EH (cell line): ENCODE measurements at regions not wholly inside any gene's neighbourhood (a gene's known extent, or its start where the extent isn't known, plus 50 kb on each side); places are given as distances from the start of the nearest gene placed in this dataset.

Experiments
- DNase-seq: peaks from one replicate; pipeline ENCODE4 v3.0.0-alpha.2; 2015; ENCODE audit warnings: low read depth

DNA sequence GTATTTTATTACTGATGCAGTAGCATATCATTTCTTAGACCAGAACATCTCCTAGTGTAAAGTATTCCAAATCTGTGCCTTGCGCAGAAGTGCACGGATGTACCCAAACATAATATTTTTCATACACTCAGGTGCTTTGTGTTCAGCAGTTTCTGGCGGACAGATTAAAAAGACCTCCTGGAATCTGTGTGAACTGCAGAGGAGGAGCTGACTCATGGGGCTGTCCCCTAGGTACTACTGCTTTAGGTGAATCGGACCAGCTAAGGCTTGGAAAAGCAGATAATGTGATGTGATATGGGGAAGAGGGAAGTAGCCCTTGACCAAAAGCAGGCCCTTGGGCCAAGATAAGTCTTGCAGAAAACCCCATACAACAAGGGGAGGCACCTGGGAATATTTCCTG lies 310.1 kb downstream of the PLK2 start:
- DNase-seq, result no peak

DNA sequence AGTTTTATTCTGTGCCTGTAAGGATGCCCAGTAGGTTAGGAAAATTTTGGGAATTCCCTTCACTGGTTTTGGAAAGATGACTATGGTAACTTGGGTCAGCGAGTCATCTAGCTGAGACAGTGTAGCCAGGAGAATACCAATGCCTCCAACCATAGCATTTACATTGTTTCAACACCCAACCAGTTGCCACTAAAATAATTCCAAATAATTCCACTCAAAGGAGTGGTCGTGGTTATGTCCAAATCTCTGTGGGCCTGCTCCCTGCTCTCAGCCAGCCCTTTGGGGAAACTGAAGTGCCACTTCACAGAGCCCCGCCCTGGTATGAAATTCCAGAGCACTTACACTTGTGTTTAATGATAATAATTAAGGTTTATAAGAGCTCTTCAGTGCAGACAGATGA lies 310.5 kb downstream of the PLK2 start:
- DNase-seq, result peak; percentile 56

DNA sequence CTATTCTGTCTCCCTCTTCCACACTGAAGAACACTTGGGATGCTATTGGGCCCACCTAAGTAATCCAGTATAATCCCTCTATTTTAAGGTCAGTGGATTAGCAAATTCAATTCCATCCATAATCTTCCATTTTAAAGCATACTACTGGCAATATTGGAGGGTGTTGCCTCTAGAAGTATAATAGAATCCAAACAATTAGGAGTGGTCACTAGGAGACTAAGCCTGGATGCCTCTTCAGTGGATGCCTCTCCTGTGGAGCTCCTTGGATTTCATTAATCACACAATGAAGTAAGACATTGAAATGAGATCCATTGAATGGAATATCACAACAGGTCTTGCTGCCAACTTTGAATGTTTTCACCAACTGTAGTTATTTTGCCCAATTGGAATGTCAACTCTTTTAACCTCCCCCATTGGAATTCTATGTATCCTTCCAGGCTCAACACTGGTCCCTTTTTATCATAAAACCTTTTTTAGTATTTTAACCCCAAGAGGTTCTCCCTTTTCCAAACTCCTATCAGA lies 311.6 kb downstream of the PLK2 start:
- peak; percentile 8 for DNase-seq

DNA sequence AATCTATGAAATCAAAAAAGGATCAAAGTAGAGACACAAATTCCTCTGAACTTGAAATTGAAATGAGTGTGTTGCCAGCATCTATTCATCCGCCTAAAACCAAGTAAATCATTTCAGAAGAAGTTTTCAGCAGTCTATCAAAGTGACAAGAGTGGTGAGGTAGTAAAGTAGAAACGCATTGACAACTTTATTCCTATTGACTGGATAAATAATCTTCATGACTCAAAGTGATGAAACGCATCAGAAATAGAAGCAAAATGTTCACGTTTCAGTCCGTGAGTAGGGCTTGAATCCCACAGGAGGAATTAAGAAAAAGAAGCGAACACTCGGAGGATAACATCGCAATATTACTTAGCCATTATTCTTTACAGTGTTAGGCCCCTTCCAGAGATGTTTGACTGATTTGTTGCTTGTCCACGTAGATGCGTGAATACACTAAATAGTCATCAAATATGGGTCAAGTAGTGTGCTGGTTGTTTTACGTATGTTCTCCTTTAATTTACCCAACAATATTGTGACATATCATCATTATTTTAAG lies 314.4 kb downstream of the PLK2 start:
- no peak for DNase-seq

DNA sequence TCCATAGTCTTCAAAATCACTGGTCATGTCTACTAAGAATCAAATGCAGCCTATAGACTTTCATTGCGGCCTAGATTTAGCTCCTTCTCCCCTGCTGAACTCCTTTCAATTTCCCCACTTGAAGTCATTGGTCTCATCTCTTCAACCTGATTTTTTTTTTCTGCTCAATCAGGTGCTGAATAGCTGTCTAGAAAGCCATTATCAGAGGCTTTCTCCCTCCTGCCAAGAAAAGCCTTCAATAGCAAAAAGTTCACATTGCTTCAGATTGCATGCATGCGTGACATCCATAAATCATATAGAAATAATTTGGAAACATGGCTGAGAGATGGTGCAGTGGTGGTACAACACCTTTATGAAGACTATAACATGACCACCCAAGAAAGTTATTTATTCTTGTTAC lies 316.2 kb downstream of the PLK2 start:
- no peak for DNase-seq

DNA sequence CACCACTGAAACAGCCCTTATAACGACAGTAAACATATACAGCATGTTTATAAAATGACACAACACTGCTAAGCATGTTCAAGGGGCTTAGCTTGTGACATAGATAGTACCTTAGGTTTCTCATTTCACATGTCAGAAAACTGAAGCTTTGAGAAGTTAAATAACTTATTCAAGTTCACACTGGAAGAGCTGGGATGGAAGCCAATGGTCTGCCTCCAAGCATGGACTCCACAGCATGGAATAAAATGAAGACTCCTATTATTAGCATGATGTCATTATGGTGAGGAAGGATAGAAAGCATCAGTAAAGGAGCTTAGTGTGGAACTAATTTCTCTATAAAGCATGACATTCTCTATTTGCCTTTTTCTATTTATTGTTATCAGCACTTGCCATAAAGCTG lies 316.7 kb downstream of the PLK2 start:
- DNase-seq, result no peak

DNA sequence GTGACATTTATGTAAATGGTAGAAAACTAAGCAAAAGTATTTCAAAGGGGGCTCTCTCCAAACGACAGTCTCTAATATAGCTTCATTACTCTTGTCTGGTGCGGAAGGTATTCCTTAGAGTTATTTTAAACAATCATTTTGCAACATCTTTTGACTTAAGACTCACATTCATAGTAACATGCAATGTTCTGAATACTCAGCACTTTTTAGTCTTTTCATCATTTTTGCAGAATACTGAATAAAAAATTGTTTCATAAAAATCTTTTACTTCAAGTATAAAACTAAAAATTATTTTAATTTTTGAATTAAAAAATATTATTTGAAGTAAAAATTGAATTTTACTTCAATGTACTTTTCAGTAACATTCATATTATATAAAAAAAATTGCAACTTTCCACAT lies 321.1 kb downstream of the PLK2 start:
- no peak for DNase-seq

DNA sequence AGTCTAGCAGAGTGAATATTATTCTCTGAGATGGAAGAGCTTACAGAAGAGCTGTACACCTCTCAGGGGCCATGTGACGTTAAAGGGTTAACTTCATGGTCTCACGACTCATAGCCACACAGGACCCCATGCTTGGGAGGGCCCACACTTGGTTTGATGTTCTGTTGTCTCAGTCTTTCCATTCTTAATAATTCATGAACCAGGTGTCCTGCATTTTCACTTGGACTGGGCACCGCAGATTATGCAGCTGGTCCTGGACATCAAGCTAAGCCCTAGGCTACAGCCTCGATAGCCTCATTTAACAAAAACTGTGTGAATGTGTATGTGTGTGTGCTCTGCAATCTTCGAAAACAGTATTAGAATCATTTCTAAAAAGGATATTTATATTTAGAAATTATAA lies 323.5 kb downstream of the PLK2 start:
- DNase-seq, result no peak

DNA sequence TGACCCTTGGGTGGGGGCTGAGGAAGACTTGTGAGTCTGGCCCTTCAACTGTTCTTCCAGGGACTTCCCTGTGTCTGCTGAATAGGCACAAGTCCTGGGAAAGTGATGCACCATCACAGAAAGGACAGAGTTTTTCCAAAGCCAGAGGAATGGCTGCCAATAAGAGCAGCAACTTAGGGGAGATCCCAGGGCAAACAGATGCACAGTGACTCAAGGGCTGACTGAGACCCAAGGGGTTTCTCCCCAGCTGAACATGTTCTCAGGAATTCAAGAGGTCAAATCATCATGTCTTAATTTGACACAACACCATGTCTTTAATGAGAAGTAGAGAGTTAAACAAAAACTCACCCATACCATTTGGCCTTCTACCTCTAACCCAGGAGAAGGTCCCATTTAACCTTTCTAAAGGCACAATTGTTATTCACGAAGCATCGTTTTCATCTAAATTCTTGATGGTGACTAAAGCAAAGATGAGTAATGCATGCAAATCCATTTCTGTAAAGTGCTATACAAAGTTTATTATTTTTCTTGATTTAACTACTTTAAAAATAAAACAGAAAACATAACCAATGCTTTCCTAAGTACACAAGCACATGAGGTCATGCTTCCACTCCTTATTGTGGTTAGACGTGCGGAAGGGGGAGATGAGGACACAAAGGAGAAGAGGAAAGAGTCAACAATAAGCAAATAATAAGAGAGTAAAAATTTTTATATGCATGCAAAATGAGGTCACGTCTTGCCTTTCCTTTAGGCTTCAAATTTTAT lies 324.1 kb downstream of the PLK2 start:
- DNase-seq, result peak; percentile 62

DNA sequence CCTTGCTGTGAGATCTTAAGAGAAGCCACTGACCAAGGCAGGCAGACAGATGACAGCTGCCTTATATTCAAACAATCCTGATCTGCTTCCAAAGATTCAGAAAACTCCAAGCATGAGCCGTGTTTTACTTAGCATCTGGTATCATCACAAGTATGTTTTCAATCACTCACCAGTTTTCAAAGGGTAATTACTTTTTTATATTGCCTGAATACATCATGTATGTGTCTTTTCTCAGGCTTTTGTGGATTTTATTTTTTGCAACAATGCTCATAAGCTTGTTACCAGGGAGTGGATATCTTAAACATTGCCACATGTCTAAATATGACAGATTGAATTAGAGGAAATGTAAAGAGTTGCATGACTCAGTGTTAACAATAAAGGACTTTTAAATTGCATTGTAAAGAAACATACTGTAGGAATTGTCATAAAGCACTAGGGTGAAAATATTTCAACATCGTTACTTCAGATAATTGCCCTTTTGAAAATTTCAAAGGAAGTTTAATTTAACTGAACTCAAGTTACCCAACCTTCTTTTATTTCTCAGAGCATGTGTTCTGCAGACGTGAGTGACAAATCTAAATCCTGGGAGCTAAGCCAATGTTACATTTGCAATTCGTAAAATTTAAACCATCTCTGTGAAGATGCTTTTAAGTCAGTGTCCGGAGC lies 326.1 kb downstream of the PLK2 start:
- DNase-seq, result peak; percentile 90

DNA sequence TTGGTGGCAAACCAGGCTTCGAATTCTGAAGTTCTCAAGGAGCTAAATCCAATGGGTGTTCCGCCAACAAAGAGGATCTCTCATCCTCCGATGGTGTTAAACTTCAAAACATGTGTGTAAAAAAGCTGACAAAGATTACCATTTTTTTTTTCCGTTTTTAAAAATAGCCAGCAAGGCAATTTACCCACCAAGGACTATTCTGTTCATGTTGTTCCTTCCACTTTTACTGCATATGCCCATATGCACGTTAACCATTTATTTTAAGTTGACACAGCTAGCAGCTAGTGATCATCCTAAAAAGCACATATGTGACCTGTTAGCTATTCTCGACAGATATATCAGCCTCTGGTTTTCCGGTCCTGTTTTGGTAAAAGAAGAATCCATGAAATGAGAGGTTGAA lies 326.7 kb downstream of the PLK2 start:
- no peak for DNase-seq

DNA sequence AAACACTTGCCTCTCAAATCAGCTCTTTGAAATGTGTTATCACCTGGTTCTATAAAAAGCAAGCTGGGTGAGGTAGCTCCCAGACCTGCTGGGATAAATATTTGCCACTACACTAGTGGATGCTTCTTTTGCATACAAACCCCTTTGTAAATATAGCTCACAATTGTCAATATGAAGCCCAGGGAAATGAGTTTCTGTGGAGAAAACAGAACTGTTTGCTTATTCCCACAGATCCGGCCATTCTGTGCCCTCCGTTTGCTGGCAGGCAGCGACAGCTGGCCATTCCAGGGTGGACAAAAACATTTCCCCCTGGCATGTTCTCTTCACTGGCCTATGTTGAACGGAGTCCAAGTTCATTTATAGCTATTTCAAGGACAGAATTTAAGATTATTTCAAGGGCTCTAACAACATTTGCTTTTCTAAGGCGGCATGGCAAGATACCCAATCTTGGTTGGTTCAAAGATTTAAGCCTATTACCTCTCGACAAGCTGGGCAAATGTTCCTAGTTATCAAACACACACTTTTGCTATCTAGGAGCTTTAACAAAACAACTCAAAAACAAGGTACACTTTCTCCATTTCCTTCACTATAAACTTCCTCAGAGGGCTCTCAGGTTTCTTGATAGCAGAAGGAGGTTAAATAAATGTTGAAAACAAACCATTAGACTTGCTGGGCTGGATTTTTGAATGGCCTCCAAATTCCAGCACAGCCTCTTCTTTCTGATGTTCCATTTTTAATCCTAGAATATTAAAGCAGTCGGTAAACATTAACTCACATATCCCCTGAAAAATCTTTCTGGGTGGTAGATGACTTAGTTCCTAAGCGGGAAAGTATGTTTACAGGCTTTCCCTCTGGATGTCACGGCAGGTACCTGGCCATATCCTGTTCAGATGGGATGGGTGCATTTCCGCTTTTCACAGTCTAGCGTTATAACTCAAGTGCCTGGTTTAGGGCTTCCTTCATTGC lies 332.3 kb downstream of the PLK2 start:
- DNase-seq, result no peak

DNA sequence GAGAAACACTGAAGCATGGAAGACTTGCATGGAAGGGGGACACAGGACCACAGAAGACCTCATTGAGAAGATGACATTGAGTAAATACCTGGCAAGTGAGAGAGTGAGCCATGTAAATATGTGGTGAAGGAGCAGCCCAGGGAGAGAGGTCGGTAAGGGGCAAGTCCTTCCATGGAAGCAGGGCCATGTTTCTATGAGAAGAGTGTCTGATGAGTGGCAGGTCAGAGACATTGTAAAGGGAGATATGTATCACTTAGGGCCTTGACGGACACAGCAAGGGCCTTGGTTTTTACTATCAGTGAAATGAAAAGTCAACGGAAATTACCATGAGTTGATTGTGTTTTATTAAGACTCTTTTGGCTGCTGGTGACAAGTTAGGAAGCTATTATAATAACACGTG lies 336.4 kb downstream of the PLK2 start:
- no peak for DNase-seq

DNA sequence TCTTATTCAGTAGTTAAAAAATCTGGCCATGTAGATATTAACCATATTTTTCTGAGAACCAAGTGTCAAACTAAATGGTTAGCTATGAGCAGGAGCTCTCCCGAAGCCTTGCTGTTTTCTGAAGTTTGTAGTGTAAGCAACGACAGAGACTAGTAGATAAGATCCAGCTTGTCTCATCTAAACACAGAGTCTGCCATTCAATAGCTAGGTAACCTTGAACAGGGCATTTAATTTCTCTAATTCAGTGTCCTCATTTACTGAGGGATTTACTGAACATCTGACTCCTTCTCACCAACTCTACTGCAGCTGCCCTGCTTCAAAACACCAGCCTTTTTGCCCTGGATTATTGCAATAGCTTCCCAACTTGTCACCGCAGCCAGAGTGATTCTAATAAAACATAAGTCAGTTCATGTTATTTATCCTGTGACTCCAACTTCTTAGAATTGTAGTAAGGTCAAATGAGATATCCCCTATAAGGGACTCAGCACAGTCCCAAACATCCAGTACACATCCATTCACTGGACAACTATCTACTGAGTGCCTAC lies 337.0 kb downstream of the PLK2 start:
- no peak for DNase-seq

DNA sequence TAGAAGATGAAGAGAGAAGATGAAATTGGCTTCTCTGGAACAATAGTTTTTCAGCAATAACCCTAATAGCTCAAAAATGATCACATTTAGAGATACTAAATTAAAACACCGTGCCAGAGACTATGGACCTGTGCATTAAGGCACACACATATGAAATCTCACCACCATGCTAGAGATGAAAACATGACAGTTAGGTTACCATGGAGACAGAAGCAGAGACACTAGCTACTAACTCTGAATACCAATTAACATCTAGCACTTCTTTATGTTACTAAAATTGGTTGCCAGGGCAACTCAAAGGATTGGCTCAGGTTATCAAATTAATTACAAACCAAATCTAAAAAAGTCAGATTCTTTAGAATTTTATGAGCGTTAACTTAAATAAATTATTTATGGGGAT lies 337.7 kb downstream of the PLK2 start:
- no peak for DNase-seq

DNA sequence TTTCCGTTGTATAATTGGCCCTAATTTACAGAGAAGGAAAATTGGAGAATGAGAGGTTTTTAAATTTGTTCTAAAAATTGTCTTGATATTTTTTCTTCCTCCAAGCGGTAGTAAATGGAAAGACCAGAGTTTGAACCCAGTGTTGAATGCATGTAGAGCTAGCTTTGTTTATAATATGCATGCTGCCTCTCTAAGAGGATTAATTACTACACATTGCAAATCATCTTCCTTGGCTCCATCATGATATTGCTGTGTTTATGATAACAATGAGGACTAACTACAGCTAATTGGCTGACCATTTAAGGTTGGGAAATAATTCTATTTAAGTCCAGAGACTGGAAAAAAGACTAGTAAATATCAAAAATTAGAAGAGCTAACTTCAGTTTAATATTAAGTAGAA lies 338.5 kb downstream of the PLK2 start:
- DNase-seq, result no peak

DNA sequence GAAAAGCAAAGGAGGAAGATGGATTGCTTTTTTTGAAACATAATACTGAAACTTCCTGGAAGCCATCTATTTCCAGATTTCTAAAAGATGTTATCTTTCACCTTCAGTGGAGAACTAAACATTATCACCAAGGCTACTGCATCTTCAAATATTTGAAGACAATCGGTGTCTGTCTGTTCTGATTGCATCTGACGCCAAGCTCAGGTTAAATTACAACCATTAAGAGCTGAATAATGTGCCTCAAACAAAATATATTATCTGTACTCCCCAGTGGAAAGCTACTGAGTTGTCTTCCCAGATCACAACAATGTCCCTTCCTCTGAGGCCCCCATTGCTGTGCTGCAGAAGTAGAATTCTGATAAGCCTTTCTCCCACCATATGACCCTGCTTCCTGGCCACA lies 342.3 kb downstream of the PLK2 start:
- DNase-seq, result no peak

DNA sequence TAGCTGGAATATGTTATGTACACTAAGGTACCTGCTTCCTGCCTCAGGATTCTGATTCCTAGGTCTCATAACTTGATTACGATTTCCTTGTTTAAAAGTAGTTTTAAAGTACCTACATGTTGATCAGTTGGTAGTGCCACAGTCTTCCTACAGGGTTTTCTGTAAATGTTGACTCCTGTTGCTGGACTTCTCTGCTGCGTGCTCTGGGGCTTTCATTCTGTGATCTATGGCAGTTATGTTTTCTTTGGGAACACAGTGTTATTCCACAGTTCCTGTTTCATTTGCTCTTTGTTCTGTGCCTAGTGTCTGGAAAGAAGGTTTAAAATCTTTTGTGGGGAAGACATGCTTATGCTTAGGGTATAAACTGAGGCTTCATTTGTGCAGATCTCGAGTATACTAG lies 343.5 kb downstream of the PLK2 start:
- DNase-seq, result no peak

DNA sequence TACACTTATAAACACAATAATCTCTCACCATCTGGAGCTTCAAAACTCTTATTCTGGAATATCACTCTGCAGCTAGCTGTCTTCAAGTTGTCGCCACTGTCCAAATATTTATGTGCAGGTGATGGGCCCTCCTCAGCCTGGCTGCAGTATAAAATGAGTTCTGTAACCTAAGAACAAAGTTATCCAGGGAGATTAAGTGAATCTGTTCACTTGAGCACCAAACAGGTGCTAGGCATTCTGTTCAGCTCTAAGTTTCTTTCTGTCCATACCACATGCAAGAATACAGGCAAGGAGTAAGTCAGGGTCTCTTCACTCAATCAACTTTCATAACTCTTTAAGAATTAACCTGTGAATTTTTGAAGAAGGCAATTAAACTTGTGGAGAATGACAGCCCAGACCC lies 344.1 kb downstream of the PLK2 start:
- DNase-seq, result no peak

DNA sequence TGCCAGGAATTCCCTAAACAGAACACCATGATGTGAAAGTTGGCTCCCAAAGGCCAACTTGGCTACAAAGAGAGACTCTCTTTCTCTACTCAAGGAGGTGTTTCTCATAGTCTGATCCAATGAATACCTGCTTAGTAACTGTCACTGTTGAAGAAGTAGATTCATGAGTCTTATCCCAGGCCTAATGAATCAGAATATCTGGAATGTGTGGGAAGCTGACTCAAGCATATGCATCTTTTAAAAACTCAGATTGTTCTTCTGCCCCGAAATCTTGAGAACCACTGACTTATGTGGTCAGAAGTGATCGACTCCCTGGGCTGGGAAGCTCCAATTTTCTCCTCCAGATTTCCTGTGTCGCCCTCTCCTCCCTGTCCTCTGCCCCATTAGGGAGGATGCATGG lies 345.6 kb downstream of the PLK2 start:
- DNase-seq, result peak; percentile 83

DNA sequence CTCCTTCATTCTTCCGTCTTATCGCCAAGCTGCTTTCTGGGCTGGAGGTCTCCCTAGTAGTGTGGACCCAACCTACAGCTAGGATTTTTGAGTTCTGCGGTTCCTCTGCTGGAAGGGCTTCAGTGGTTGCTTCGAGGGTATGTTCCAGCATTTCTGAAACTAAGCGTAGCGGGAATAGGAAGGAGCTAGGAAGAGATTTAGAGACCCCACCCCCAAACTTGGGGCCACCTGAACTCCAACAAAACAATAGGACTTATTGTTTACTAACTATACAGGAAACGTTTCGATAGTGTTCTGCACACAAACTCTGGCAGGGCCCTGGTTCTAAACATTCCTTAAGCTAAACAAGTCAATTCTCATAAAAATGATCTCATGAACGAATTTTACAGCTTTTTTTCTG lies 346.7 kb downstream of the PLK2 start:
- DNase-seq, result no peak

DNA sequence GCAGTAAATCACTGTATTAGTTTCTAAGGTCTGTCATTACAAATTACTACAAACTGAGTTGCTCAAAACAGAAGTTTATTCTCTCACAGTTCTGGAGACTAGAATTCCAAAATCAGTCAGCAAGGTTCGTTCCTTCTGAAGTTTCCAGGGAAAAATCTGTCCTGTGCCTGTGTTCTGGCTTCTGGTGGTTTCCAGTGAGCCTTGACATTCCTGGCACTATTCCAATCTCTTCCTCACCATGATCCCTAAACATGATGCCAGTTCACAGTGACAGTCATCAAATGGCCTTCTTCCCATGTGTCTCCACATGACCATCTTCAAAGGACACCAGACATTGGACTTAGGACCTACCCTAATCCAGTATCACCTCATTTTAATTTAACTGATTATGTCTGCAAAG lies 351.4 kb downstream of the PLK2 start:
- DNase-seq, result no peak
